ENCODE measurements at regions not wholly inside any gene's neighbourhood (a gene's known extent, or its start where the extent isn't known, plus 50 kb on each side); places are given as distances from the start of the nearest gene placed in this dataset.

DNA sequence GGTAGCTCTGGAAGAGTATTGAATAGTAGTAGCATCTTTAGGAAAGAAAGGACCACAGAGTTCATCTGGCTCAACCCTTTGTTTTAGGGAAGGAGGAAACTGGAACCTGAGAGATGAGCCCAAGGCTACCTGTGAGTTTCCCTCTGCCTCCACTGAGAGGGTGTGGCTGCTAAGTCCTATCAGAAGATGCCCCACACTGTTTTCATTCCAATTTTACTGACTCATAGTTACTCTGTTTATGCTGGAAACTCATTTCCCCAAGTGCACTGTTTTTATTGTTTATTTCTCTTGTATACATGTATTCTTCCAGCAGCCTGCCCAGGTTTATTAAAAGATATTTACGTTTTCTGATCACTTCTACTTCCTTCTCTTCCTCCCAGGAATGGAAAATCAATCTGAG, 127.4 kb upstream of the ARHGAP5 start:
- peak; percentile 52 for FAIRE-seq
- no peak overlapping the region for H2AFZ ChIP-seq (ENCODE audit: low read depth, low read length)
- no peak for TF ChIP-seq ZNF146 (CRISPR knock-in tag; IDR thresholded peaks at IDR 0.05; ENCODE audit: unreplicated experiment)
- TF ChIP-seq BCL6 (CRISPR knock-in tag; IDR thresholded peaks at IDR 0.05): no peak
- TF ChIP-seq TOE1 (IDR thresholded peaks at IDR 0.05; ENCODE audit: borderline replicate concordance): no peak
- no peak for TF ChIP-seq TOE1 (CRISPR knock-in tag; IDR thresholded peaks at IDR 0.05; ENCODE audit: borderline replicate concordance, low read depth)
- TF ChIP-seq, protein P1, sequence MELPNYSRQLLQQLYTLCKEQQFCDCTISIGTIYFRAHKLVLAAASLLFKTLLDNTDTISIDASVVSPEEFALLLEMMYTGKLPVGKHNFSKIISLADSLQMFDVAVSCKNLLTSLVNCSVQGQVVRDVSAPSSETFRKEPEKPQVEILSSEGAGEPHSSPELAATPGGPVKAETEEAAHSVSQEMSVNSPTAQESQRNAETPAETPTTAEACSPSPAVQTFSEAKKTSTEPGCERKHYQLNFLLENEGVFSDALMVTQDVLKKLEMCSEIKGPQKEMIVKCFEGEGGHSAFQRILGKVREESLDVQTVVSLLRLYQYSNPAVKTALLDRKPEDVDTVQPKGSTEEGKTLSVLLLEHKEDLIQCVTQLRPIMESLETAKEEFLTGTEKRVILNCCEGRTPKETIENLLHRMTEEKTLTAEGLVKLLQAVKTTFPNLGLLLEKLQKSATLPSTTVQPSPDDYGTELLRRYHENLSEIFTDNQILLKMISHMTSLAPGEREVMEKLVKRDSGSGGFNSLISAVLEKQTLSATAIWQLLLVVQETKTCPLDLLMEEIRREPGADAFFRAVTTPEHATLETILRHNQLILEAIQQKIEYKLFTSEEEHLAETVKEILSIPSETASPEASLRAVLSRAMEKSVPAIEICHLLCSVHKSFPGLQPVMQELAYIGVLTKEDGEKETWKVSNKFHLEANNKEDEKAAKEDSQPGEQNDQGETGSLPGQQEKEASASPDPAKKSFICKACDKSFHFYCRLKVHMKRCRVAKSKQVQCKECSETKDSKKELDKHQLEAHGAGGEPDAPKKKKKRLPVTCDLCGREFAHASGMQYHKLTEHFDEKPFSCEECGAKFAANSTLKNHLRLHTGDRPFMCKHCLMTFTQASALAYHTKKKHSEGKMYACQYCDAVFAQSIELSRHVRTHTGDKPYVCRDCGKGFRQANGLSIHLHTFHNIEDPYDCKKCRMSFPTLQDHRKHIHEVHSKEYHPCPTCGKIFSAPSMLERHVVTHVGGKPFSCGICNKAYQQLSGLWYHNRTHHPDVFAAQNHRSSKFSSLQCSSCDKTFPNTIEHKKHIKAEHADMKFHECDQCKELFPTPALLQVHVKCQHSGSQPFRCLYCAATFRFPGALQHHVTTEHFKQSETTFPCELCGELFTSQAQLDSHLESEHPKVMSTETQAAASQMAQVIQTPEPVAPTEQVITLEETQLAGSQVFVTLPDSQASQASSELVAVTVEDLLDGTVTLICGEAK (IDR thresholded peaks at IDR 0.05): no peak
- TF ChIP-seq, protein P1 (CRISPR knock-in tag; IDR thresholded peaks at IDR 0.05): no peak
- TF ChIP-seq CEBPG (CRISPR knock-in tag; IDR thresholded peaks at IDR 0.05): no peak
- no peak for TF ChIP-seq CEBPG (tag; conservative IDR thresholded peaks at IDR 0.05 in 1 of 2, IDR thresholded peaks at IDR 0.05 in 1 of 2)
- TF ChIP-seq CREBBP (IDR thresholded peaks at IDR 0.05; ENCODE audit: low read depth, low read length): no peak
- TF ChIP-seq RBM34 (IDR thresholded peaks at IDR 0.05; ENCODE audit: borderline replicate concordance, insufficient read depth, low read length): no peak

More for the DNA sequence above, 127.4 kb upstream of the ARHGAP5 start:
- no peak overlapping the region for H3K4me3 ChIP-seq
- no peaks in the 10 kb centered on the region for H4K20me1 ChIP-seq (replicated peaks; ENCODE audit: control insufficient read depth, insufficient read depth, low read length)
- ChIA-PET CTCF (ENCODE audit: low intra/inter-chr PET ratio) (no interaction called here), POLR2A (interaction anchor here (0.6 to 0.9 kb wide), 2 partner anchors 29 to 529 kb away, joined by 3 read pairs; no protein-coding TSS in a partner anchor)
- no peaks in the 10 kb centered on the region for H3K9me3 ChIP-seq (replicated peaks; ENCODE audit: control insufficient read depth, insufficient read depth, low read depth, low read length)
- no peaks in the 10 kb centered on the region for H3K27me3 ChIP-seq (ENCODE audit: control insufficient read depth in 2 of 2, insufficient read depth in 2 of 2, low read length in 2 of 2)
- peaks cover 8 to 23% of the 10 kb centered on the region in 2 experiments; a peak in 4 of 5 replicates for H3K4me1 ChIP-seq (replicated peaks in 1 of 2; ENCODE audit: control insufficient read depth in 2 of 2, insufficient read depth in 2 of 2, low read length in 2 of 2)
- no peaks in the 10 kb centered on the region for H3K79me2 ChIP-seq (ENCODE audit: control insufficient read depth, insufficient read depth, low read length)
- no peak overlapping the region for H3K9ac ChIP-seq (ENCODE audit: insufficient read depth in 1 of 2, low read depth in 2 of 2, low read length in 2 of 2)
- no peaks in the 10 kb centered on the region for H3K9me1 ChIP-seq (ENCODE audit: control insufficient read depth, insufficient read depth, low read length)
- ATAC-seq: no peak
- no peak overlapping the region; the same call in 1 of the 2 replicates for H3K4me2 ChIP-seq (ENCODE audit: insufficient read depth, low read length)
- intact Hi-C loops (cut with micrococcal nuclease) (loop anchor here (5.0 kb wide), 1 partner anchor 118 kb away; no protein-coding TSS in a partner anchor), in situ Hi-C loops (cut with MboI) (no loop called here)
- H3K27ac ChIP-seq (ENCODE audit: extremely low read depth, low read depth, low read length): no peak overlapping the region
- no peak for DNase-seq (ENCODE audit: extremely low read depth in 1 of 4, low spot score in 3 of 4)
- 0% methylated on average over 1 of the region's 1 CpG for WGBS (ENCODE audit: insufficient coverage, low coverage, missing lambda C conversion rate)
- no peaks in the 10 kb centered on the region for H3K36me3 ChIP-seq (ENCODE audit: control insufficient read depth, insufficient read depth, low read length)
- no TSS peak for BruUV-seq (replicated peaks)
